ENCODE measurements at regions not wholly inside any gene's neighbourhood (a gene's known extent, or its start where the extent isn't known, plus 50 kb on each side); places are given as distances from the start of the nearest gene placed in this dataset.

GRCh38 chr22:22984967-22985366 lies 85.4 kb upstream of the GNAZ start:
- H3K36me3 ChIP-seq (ENCODE audit: low read length): 0 out of 2 replicates have a peak, but pooled peaks cover 6% of the 10 kb centered on the region
- H3K79me2 ChIP-seq (ENCODE audit: insufficient read depth, low read length): no peaks in the 10 kb centered on the region
- H3K4me3 ChIP-seq (ENCODE audit: insufficient read depth, low read length, poor library complexity, severe bottlenecking): no peak overlapping the region
- TF ChIP-seq CTCF (IDR thresholded peaks at IDR 0.05; ENCODE audit: insufficient read depth, low read length, poor library complexity, severe bottlenecking) (no peak), EZH2phosphoT487 (conservative IDR thresholded peaks at IDR 0.05; ENCODE audit: low read length) (no peak)
- peaks cover 21% of the 10 kb centered on the region; the same call in 1 of the 2 replicates for H3K9me3 ChIP-seq (ENCODE audit: insufficient read depth, low read length)
- H3K27me3 ChIP-seq (ENCODE audit: low read length): no peaks in the 10 kb centered on the region
- no peaks in the 10 kb centered on the region for H3K9me2 ChIP-seq (replicated peaks; ENCODE audit: insufficient read depth, low read length)
- no peak overlapping the region for H3K4me2 ChIP-seq (ENCODE audit: low read depth, low read length, poor library complexity, severe bottlenecking)
- H4K20me1 ChIP-seq (ENCODE audit: low read depth, low read length): no peaks in the 10 kb centered on the region
- H2AFZ ChIP-seq (ENCODE audit: low read depth, low read length, severe bottlenecking): no peak overlapping the region
- H3F3A ChIP-seq (ENCODE audit: insufficient read depth): no peaks in the 10 kb centered on the region
- no peak overlapping the region for H3K27ac ChIP-seq (ENCODE audit: low read depth, low read length)
- no peak overlapping the region for H3K9ac ChIP-seq (ENCODE audit: low read length)

- no peak overlapping the region for H3K9ac ChIP-seq (ENCODE audit: low read length)
- H3K9me3 ChIP-seq (ENCODE audit: insufficient read depth, low read length): peaks cover 18% of the 10 kb centered on the region; the same call in 1 of the 2 replicates
- H3F3A ChIP-seq (ENCODE audit: insufficient read depth): no peaks in the 10 kb centered on the region
- H3K9me2 ChIP-seq (replicated peaks; ENCODE audit: insufficient read depth, low read length): no peaks in the 10 kb centered on the region
- H3K4me3 ChIP-seq (ENCODE audit: insufficient read depth, low read length, poor library complexity, severe bottlenecking): no peak overlapping the region
- H2AFZ ChIP-seq (ENCODE audit: low read depth, low read length, severe bottlenecking): no peak overlapping the region
- H3K36me3 ChIP-seq (ENCODE audit: low read length): 0 out of 2 replicates have a peak, but pooled peaks cover 6% of the 10 kb centered on the region
- H3K27ac ChIP-seq (ENCODE audit: low read depth, low read length): no peak overlapping the region
- no peaks in the 10 kb centered on the region for H4K20me1 ChIP-seq (ENCODE audit: low read depth, low read length)
- no peak for TF ChIP-seq CTCF (IDR thresholded peaks at IDR 0.05; ENCODE audit: insufficient read depth, low read length, poor library complexity, severe bottlenecking)
- no peak for TF ChIP-seq EZH2phosphoT487 (conservative IDR thresholded peaks at IDR 0.05; ENCODE audit: low read length)
- H3K4me2 ChIP-seq (ENCODE audit: low read depth, low read length, poor library complexity, severe bottlenecking): no peak overlapping the region
- H3K79me2 ChIP-seq (ENCODE audit: insufficient read depth, low read length): no peaks in the 10 kb centered on the region
- H3K27me3 ChIP-seq (ENCODE audit: low read length): no peaks in the 10 kb centered on the region
Observed at GRCh38 chr22:22986008-22986407, 84.3 kb upstream of the GNAZ start.

- H3K4me3 ChIP-seq (ENCODE audit: insufficient read depth, low read length, poor library complexity, severe bottlenecking): no peak overlapping the region
- no peaks in the 10 kb centered on the region for H4K20me1 ChIP-seq (ENCODE audit: low read depth, low read length)
- no peaks in the 10 kb centered on the region for H3K9me2 ChIP-seq (replicated peaks; ENCODE audit: insufficient read depth, low read length)
- no peaks in the 10 kb centered on the region for H3K79me2 ChIP-seq (ENCODE audit: insufficient read depth, low read length)
- H3K9ac ChIP-seq (ENCODE audit: low read length): no peak overlapping the region
- no peaks in the 10 kb centered on the region for H3K27me3 ChIP-seq (ENCODE audit: low read length)
- H3K27ac ChIP-seq (ENCODE audit: low read depth, low read length): no peak overlapping the region
- H3K4me2 ChIP-seq (ENCODE audit: low read depth, low read length, poor library complexity, severe bottlenecking): no peak overlapping the region
- no peak overlapping the region for H2AFZ ChIP-seq (ENCODE audit: low read depth, low read length, severe bottlenecking)
- 0 out of 2 replicates have a peak, but pooled peaks cover 4% of the 10 kb centered on the region for H3K36me3 ChIP-seq (ENCODE audit: low read length)
- peaks cover 12% of the 10 kb centered on the region; the same call in 1 of the 2 replicates for H3K9me3 ChIP-seq (ENCODE audit: insufficient read depth, low read length)
- no peak for TF ChIP-seq EZH2phosphoT487 (conservative IDR thresholded peaks at IDR 0.05; ENCODE audit: low read length)
- TF ChIP-seq CTCF (IDR thresholded peaks at IDR 0.05; ENCODE audit: insufficient read depth, low read length, poor library complexity, severe bottlenecking): no peak
- no peaks in the 10 kb centered on the region for H3F3A ChIP-seq (ENCODE audit: insufficient read depth)
Observed at GRCh38 chr22:22986640-22987039, 83.7 kb upstream of the GNAZ start.
